Myocyte (in vitro differentiated cells): ENCODE measurements at regions not wholly inside any gene's neighbourhood (a gene's known extent, or its start where the extent isn't known, plus 50 kb on each side); places are given as distances from the start of the nearest gene placed in this dataset.

ENCODE experiments used
- DNase-seq: peaks from one replicate; pipeline ENCODE4 v3.0.0-alpha.2; 2012; ENCODE audit warnings: low read depth

- DNase-seq, result no peak
These were observed 311.3 kb downstream of the SPATA31D1 start for GRCh38 chr9:82299870-82300269.

DNA sequence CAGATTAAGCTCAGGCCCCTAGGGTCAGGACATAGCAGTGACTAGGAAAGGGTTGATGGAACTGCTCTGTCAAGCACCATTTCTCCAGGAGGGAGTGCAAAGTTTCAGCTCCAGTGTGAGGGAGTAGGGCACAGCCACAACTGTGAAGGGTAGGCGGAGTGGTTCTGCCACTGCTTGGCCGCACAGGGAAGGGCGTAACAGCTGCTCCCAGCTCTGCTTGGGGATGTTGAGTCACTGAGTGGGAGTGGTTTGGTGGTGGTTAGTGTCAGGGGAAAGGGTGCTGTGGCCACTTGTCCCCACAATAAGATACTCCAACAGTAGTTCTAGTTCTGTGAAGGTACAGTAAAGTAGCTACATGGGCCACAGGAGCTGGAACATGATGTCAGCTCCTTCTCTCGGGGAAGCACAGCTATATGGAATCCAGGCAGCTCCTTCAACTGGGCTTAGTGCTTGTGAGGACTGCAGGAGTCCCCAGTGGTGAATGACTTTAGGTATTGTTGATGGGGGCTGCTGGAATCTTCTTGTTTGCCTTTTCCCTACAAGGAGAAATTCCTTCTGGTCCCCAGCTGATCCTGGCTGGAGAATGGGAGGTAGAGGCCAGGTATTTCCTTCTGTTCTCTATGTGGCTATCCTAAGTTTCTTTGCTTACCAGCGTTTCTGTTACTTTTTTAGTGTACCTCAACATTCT, 314.5 kb downstream of the SPATA31D1 start:
- peak; percentile 38 for DNase-seq

GRCh38 chr9:82308836-82309235, 320.3 kb downstream of the SPATA31D1 start:
- DNase-seq, result no peak

DNA sequence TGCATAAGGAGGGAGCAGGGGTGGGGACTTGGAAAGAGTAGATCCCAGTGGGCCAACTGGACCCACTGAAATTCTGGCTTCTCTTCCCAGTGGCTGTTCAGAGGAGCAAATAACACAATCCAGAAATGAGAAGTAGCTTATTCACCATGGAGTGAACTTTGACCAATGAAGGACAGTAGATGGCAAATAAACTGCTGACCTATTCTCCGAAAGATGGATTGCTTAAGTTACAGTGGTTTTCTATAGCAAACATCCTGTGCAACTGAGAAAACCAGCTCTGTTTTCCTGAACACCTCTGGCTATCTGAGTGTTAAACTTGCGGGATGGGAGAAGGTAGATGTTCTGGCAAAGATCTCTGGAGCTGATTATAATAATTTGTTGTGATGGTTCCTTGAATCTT, 325.1 kb downstream of the SPATA31D1 start:
- no peak for DNase-seq

GRCh38 chr9:82320566-82320965, 332.0 kb downstream of the SPATA31D1 start:
- DNase-seq, result no peak

DNA sequence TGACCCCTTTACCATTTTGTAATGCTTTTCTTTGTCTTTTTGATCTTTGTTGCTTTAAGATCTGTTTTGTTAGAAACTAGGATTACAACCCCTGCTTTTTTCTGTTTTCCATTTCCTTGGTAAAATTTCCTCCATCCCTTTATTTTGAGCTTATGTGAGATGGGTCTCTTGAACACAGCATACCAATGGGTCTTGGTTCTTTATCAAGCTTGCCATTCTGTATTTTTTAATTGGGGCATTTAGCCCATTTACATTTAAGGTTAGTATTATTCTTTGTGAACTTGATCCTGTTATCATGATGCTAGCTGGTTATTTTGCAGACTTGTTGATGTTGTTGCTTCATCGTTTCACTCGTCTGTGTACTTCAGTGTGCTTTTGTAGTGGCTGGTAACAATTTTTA, 337.3 kb downstream of the SPATA31D1 start:
- DNase-seq, result no peak

DNA sequence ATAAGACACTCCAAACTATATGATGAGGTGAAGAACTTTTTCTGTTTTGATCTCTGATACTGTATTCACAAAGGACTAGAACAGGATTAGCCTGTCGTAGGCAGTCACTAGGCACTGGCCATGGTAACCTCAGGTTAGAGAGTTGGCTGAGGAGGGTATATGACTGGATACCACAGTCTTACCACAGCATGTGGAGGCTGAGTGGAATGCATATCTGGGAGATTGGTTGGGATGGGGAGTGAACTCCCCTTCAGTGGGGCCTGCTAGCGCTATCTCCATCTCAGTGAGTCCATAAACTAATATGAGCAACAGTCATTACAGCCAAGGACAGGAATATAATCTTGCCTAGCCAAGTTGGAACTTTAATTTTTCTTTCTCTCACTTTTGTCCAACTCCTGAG, 339.1 kb downstream of the SPATA31D1 start:
- DNase-seq, result peak; percentile 2

DNA sequence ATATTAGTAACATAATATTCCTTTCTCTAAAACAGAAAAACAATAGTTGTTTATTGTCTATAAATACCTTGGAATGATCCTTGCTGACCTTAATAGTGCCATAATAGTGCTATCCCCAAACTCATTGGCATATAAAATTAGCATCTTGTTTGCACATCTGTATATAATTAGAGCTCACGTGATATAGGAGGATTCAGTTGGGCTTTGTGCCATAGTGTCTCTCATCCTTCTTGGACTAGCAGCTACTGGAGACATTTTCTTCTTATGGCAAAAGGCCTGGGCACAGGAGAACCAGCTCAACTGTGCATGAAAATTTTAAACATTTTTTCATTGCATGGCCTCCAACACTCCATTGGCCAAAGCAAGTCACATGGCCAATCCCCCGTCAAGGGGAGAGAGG, 342.5 kb downstream of the SPATA31D1 start:
- DNase-seq, result no peak

DNA sequence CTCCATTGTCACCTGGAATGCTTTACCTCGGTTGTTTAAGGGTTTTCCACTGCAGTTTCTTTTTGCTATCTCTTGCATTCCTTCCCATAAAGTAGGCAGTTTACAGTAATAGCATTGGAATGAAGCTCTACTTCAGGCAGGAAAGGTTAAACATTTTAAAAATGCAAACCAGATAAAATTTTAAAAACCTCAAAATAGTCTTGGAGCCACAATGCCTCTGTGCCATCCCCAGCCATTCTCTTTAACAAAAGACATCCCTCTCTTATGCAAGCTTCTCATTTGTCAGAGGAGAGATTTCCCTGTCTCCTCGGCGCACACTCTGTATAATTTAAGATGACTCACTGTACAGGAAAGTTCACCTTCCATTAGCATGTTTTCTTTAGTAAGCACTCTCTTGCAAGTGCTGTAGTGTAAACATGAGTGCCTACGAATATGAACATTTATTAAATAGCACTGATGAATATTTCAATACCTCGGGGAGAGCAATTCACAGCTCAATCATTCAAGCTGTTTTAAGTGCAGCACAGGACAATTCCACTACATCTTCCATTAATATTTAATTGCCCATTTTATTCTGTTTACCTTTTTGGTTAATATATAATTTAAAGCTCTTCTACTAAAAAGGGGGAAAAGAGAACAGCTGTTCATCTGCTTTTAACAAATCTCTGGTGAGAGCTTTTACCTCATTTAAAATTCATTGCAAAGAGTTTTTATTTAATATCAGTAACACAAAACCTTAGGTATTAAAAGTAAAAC, 343.6 kb downstream of the SPATA31D1 start:
- peak; percentile 14 for DNase-seq

DNA sequence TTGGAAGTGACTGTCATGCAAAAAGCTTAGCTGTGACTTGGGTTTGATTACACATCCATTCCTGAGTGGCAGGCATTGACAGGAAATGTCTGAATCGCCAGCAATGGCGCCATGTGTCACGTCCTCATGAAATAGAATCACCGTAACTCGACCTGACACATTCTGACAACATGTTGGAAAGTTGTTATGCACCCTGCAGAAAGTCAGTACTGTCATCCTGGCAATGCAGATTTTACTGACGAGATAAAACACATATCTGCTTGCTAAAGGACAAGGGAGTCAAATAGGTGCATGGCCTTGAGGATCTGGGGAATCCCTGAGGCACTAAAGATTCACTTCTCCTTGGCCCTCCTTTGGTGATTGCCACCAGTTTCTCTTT, 344.2 kb downstream of the SPATA31D1 start:
- peak; percentile 21 for DNase-seq

DNA sequence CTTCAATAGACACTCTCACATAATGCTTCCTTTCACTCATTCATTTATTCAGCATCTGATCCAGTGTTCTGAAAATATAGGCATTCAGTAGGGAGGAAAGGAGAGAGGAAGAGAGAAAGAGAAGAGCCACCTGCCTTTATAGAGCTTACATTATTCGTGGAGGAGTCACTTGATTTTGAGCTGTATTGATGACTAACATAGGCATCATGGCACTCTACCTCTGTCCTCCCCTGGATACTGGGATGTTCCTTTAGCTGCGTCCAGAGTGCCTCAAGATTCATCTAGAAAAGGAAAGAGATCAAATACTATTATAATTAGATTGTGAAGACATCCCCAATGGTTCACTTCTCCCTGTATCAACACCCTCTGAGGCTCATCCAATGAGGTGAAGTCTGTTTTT, 345.1 kb downstream of the SPATA31D1 start:
- DNase-seq, result no peak

GRCh38 chr9:82334286-82334685, 345.7 kb downstream of the SPATA31D1 start:
- no peak for DNase-seq

- no peak for DNase-seq
These were observed 348.8 kb downstream of the SPATA31D1 start for GRCh38 chr9:82337351-82337750.

DNA sequence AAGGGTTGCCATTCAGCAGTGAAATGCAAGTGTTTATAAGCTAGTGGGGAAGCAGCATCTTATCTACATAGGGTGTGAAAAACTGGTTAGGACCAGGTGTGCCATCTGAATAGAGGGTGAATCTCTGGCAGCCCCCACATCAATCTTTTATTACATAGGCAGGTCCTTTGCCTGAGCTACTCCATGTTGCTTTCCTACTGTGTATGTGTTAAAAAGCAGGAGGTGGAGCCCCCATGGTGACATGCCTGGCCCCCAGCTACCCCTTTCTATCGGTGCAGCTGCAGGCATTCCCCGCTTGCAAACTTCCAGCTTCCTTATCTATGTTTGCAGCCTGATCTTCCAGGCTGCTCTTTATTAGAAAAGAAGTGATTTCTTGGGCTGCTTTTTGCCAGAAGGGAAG, 353.5 kb downstream of the SPATA31D1 start:
- no peak for DNase-seq

DNA sequence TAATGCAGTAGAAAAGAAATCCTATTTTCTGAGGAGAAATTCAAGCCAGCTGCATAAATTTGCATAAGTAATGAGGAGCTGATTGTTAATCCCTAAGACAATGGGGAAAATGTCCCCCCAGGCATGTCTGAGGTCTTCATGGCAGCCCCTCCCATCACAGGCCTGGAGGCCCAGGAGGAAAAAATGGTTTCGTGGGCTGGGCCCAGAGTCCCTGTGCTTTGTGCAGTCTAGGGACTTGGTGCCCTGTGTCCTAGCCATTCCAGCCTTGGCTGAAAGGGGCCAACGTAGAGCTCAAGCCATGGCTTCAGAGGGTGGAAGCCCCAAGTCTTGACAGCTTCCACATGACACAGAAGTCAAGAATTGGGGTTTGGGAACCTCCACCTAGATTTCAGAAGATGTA, 357.5 kb downstream of the SPATA31D1 start:
- DNase-seq, result no peak

DNA sequence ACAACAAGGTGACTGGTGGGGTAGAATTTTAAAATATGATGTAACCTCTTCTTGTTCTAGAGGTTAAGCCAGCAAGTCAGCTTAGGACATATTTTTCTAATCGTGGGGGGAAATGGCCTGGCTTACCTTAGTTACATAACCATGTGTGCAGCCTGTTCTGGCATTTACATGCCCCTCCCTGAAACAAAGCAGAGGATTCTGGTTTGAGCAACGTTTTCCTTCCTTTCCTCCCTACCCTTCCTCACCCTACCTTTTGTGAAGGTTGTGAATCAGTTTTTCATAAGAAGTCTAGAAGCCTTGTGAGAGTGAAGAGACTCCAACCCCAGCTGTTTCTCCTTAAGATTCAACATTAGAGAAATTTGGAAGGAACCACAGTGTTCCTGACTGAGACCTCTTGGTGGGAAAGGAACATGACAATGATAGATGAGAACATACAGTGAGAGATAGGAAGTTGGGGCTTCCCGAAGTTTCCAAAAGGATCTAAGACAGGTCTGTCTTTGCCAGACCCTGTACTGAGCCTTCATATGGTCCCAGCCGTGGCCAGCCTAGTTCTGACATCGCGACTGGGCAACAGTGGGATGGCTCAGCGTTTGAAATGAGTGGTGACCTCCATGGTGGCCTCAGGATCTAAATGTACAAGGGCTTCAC, 365.2 kb downstream of the SPATA31D1 start:
- no peak for DNase-seq

DNA sequence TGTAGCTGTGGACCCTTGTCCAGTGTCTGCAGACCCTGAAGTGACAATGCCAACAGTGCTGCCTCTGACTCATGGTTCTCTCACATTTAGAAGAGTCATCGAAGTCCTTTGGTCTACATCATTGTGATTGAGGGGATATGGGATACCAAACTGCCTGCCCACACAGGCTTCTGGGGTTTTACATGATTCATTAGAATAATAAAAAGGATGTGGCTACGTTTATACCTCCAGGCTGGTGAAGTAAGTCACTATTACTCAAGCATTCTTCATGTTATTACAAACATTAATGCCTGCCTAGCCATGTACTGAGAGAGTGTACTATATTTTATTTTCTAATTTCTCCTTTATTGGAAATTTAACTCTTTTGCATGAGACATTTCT, 365.7 kb downstream of the SPATA31D1 start:
- DNase-seq, result peak; percentile 22

GRCh38 chr9:82356131-82356530, 367.6 kb downstream of the SPATA31D1 start:
- DNase-seq, result no peak

DNA sequence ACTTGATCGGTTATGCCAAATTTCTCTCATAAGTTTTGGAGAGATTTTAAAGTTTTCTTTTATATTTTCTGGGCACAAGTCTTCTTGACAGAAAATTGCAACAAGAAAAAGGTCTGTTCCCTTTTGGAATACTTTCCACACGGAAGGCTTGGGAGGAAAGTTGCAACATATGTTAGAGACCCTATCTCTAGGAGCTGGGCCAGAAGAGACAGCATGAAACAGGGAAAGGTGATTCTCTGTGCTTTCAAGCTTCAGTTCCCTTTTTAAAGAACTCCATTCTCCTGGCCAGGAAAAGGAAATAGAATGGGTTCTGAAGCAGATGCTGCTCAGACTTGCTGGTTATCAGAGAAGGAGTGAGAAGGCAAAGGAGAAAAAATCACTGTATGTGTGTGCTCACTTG, 368.3 kb downstream of the SPATA31D1 start:
- no peak for DNase-seq

DNA sequence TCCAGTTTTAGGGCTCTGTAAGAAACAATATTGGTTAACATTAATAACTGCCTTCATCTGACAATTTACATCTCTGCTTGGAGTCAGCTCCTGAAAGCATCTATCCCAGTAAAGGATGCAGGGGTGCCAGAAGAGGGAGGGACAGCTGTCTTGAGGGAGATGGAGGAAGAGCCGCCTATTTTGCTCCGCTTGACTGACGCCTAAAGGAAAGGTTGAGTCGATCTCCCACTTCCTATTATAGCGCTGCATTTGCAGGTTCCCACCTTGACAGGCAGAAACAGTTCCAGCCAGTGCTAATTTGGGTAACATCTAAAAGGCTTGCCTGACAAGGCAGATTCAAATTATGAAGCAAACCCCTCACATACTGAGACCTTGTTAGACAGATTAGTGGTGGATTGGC, 374.6 kb downstream of the SPATA31D1 start:
- peak; percentile 49 for DNase-seq

GRCh38 chr9:82363682-82364081, 375.1 kb downstream of the SPATA31D1 start:
- peak; percentile 76 for DNase-seq

GRCh38 chr9:82367016-82367415, 378.4 kb downstream of the SPATA31D1 start:
- DNase-seq, result no peak

- DNase-seq, result no peak
These were observed 379.4 kb downstream of the SPATA31D1 start for GRCh38 chr9:82367929-82368328.
